HepG2 (cell line): ENCODE measurements at regions not wholly inside any gene's neighbourhood (a gene's known extent, or its start where the extent isn't known, plus 50 kb on each side); places are given as distances from the start of the nearest gene placed in this dataset.
"Not testable (repeated sequence)": the region's sequence is repeated elsewhere in the genome, so short reads cannot be mapped to it uniquely, and the experiment has no call there.

Experiments used
- ATAC-seq: fragments of 200-7000 bp; cut with Tn5 transposase; 3 replicates; pipeline ENCODE4 v1.9.1; 2020; ENCODE audit warnings: mild to moderate bottlenecking, moderate library complexity
- BruUV-seq: library from RNA; stranded (reverse); fragments of 400-500 nt; replicated peaks from 2 replicates; lab custom pipeline; 2021; lab: Mats Ljungman, UMichigan
- CTCF ChIA-PET: fragments of 300-600 bp; formaldehyde crosslinking; extraction: SDS; loops from one replicate; lab custom pipeline; 2021; ENCODE audit warnings: low total read pairs, inconsistent platforms, low intra/inter-chr PET ratio; lab: Yijun Ruan, JAX
- POLR2A ChIA-PET: fragments of 350-600 bp; sonication (Branson Sonifier 250); formaldehyde crosslinking; loops from one replicate; lab custom pipeline; 2020; ENCODE audit warnings: antibody characterized with exemption, inconsistent platforms; lab: Yijun Ruan, JAX
- DNase-seq: peaks from one replicate; pipeline ENCODE4 v3.0.0-alpha.2; 2015; ENCODE audit warnings: low spot score
- FAIRE-seq: peaks from 3 replicates; lab custom pipeline; 2011; peaks lifted over from hg19 to GRCh38; lab: Jason Lieb, UNC
- H2AFZ ChIP-seq: one replicate; pipeline ENCODE4 v1.6.1; 2011; ENCODE audit warnings: low read length, inconsistent platforms
- H3K27ac ChIP-seq: fragments of 300-600 bp; 3 replicates; pipeline ENCODE4 v1.8.0; 2011; ENCODE audit warnings: mixed run types, mild to moderate bottlenecking, mixed read lengths, low read length, inconsistent platforms; ENCODE audit not compliant: insufficient read depth; ENCODE audit errors: extremely low read length
- H3K27me3 ChIP-seq, 2 experiments: fragments of 200-600 bp in 1 of 2; 2 replicates in 1 of 2; 3 replicates in 1 of 2; pipeline versions ENCODE4 v1.6.0 to v1.8.0; 2011; ENCODE audit warnings: low read length in 2 of 2, mild to moderate bottlenecking in 2 of 2, moderate library complexity in 2 of 2, inconsistent platforms in 1 of 2; ENCODE audit not compliant: insufficient read depth in 2 of 2, control insufficient read depth in 1 of 2
- H3K36me3 ChIP-seq, 2 experiments: fragments of 200-600 bp in 1 of 2; replicated peaks in 1 of 2; 2 replicates in 1 of 2; 3 replicates in 1 of 2; pipeline versions ENCODE4 v1.5.1 to v1.8.0; 2011; ENCODE audit warnings: low read length in 2 of 2, inconsistent platforms in 1 of 2; ENCODE audit not compliant: insufficient read depth in 2 of 2, control insufficient read depth in 1 of 2
- H3K4me1 ChIP-seq: 2 replicates; pipeline ENCODE4 v1.5.1; 2012; ENCODE audit warnings: low read length, inconsistent platforms; ENCODE audit not compliant: insufficient read depth
- H3K4me2 ChIP-seq: 2 replicates; pipeline ENCODE4 v1.6.0; 2011; ENCODE audit warnings: low read depth, low read length, inconsistent platforms
- H3K4me3 ChIP-seq, 3 experiments: fragments of 200-600 bp in 1 of 3; sonication (generic), shearing (Covaris generic) in 1 of 3; replicated peaks in 1 of 3; 2 replicates each; pipeline ENCODE4 v1.5.1; 2011 to 2016; ENCODE audit warnings: low read length in 3 of 3, inconsistent platforms in 2 of 3, low read depth in 2 of 3, mild to moderate bottlenecking in 2 of 3, control low read depth in 1 of 3, mixed read lengths in 1 of 3; ENCODE audit not compliant: insufficient read depth in 1 of 3
- H3K79me2 ChIP-seq: one replicate; pipeline ENCODE4 v1.6.1; 2011; ENCODE audit warnings: low read length, inconsistent platforms; ENCODE audit not compliant: insufficient read depth
- H3K9ac ChIP-seq: 2 replicates; pipeline ENCODE4 v1.6.0; 2011; ENCODE audit warnings: mild to moderate bottlenecking, low read depth, low read length, inconsistent platforms; ENCODE audit not compliant: insufficient read depth
- H3K9me3 ChIP-seq: 2 replicates; pipeline ENCODE4 v1.5.1; 2012; ENCODE audit warnings: mild to moderate bottlenecking, low read length
- H4K20me1 ChIP-seq: 2 replicates; pipeline ENCODE4 v1.6.0; 2011; ENCODE audit warnings: inconsistent platforms, mild to moderate bottlenecking, low read length, moderate library complexity; ENCODE audit not compliant: insufficient read depth
- WGBS: methylation state at CpG from one replicate; pipeline ENCODE4 v1.1.6; 2017; ENCODE audit warnings: low lambda C conversion rate; 5-methylcytosine and 5-hydroxymethylcytosine counted together
- in situ Hi-C: cut with HindIII; loops from 2 replicates; pipeline ENCODE4 v1.10.0; 2017; ENCODE audit warnings: low pct_unique_long_range_greater_than_20kb; ENCODE audit not compliant: extremely low pct_ligation_motif_present
- intact Hi-C: fragments of 100-400 bp; cut with micrococcal nuclease; formaldehyde crosslinking; loops from one replicate; pipeline ENCODE4 v1.10.0; 2022; ENCODE audit not compliant: unreplicated experiment
- TF ChIP-seq, protein P1 (sequence below): sonication (generic); formaldehyde crosslinking; IDR thresholded peaks from 2 replicates; pipeline ENCODE4 v1.8.1; 2023; ENCODE audit warnings: mild to moderate bottlenecking, inconsistent platforms, moderate library complexity, missing genetic modification reagents, borderline replicate concordance
- TF ChIP-seq, protein P2 (sequence below): sonication (generic); formaldehyde crosslinking; IDR thresholded peaks from 2 replicates; pipeline ENCODE4 v1.4.0; 2020; ENCODE audit warnings: missing genetic modification reagents

GRCh38 chr12:95380997-95381786, 92.8 kb upstream of the METAP2 start (continued):
- TF ChIP-seq, protein P1, sequence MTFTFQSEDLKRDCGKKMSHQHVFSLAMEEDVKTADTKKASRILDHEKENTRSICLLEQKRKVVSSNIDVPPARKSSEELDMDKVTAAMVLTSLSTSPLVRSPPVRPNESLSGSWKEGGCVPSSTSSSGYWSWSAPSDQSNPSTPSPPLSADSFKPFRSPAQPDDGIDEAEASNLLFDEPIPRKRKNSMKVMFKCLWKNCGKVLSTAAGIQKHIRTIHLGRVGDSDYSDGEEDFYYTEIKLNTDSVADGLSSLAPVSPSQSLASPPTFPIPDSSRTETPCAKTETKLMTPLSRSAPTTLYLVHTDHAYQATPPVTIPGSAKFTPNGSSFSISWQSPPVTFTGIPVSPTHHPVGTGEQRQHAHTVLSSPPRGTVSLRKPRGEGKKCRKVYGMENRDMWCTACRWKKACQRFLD, result no peak
- TF ChIP-seq, protein P2, sequence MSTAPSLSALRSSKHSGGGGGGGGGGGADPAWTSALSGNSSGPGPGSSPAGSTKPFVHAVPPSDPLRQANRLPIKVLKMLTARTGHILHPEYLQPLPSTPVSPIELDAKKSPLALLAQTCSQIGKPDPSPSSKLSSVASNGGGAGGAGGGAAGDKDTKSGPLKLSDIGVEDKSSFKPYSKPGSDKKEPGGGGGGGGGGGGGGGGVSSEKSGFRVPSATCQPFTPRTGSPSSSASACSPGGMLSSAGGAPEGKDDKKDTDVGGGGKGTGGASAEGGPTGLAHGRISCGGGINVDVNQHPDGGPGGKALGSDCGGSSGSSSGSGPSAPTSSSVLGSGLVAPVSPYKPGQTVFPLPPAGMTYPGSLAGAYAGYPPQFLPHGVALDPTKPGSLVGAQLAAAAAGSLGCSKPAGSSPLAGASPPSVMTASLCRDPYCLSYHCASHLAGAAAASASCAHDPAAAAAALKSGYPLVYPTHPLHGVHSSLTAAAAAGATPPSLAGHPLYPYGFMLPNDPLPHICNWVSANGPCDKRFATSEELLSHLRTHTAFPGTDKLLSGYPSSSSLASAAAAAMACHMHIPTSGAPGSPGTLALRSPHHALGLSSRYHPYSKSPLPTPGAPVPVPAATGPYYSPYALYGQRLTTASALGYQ (CRISPR knock-in tag), result no peak

GRCh38 chr12:95383920-95384319, 90.0 kb upstream of the METAP2 start:
- H2AFZ ChIP-seq, H3K9ac ChIP-seq, CTCF ChIA-PET, H3K4me1 ChIP-seq, FAIRE-seq, DNase-seq, POLR2A ChIA-PET, H3K79me2 ChIP-seq, intact Hi-C loops, H3K4me2 ChIP-seq, H4K20me1 ChIP-seq, H3K9me3 ChIP-seq, H3K27ac ChIP-seq, in situ Hi-C loops, BruUV-seq, H3K36me3 ChIP-seq, H3K4me3 ChIP-seq, H3K27me3 ChIP-seq, ATAC-seq: not testable (repeated sequence)
- WGBS, result 57% methylated on average over 6 of the region's 8 CpGs
